Activated CD4-positive, alpha-beta T cell treated with anti-CD3 and anti-CD28 coated beads, Interleukin-2, amount 50 U/mL, for 48 hours (primary cell): ENCODE measurements at regions not wholly inside any gene's neighbourhood (a gene's known extent, or its start where the extent isn't known, plus 50 kb on each side); places are given as distances from the start of the nearest gene placed in this dataset.

Experiments used
- DNase-seq, 2 experiments: peaks; one replicate each; pipeline ENCODE4 v3.0.0-alpha.2; 2020

DNA sequence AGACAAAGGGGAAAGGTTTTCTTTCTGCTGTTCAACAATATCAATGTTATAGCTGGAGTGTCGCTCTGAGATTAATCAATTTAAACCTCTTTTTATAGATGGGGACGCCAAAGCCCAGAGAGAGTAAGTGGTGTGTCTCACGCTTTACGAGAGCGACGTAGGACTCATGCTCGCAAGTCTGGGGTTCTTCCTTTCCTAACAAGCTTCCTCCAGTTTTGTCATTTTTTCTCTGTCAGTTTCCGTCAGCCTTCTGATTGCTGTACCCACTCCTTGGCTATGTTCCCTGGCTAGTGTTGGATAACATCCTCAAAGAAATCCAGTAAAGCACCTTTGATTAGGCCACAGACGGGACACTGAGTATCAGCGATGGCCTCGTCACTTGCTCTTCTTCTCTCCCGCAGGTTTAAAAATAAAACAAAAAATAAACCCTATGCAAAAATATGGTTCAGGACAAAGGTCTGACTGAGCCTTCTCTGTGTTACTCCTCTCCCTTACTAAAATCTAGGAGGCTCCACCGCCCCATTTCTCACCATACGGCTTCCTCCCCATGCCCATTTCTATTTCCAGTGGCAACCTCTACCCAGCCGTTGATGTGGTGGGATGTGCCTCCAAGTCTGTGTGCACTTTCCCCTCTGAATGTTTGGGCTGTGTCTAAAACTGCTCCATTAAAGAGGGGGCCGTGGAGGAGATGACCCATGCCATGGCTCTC lies 172.7 kb upstream of the PARP11 start:
- no peak for DNase-seq

GRCh38 chr12:4044736-4045730 lies 171.8 kb upstream of the PARP11 start:
- no peak for DNase-seq

GRCh38 chr12:4044101-4044500 lies 170.9 kb upstream of the PARP11 start:
- DNase-seq, result no peak

- DNase-seq, result no peak
These were observed 168.1 kb upstream of the PARP11 start for GRCh38 chr12:4041187-4041885.

- no peak for DNase-seq
These were observed 166.7 kb upstream of the PARP11 start for GRCh38 chr12:4039931-4040330.

DNA sequence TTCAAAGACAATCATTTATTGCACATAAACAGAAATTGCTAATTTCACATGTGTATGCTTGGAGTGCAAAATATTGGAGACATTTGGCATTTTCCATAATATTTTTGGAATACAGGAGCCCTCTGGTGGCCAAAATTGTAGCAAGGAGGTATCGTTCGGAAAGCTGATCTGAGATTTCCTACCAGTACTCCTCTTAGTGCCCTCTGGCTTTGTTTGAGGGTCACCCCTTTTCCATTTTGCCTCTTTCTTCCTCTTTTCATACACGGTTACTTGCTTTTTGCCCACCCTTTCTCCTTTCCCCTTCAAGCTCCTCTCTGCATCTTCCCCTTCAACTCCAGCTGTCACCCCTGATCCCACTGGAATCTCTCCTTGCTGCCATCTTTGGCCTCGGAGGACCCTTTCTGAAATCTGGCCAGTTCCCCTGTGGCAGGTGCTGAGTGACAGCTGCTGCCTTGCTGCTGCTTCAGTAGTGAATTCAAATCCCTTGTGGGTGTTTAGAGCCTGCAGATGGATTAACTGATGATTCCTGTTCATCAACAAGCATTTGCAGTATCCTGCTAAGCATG lies 164.6 kb upstream of the PARP11 start:
- no peak for DNase-seq

- DNase-seq, result no peak
These were observed 163.6 kb upstream of the PARP11 start for GRCh38 chr12:4036671-4037271.

DNA sequence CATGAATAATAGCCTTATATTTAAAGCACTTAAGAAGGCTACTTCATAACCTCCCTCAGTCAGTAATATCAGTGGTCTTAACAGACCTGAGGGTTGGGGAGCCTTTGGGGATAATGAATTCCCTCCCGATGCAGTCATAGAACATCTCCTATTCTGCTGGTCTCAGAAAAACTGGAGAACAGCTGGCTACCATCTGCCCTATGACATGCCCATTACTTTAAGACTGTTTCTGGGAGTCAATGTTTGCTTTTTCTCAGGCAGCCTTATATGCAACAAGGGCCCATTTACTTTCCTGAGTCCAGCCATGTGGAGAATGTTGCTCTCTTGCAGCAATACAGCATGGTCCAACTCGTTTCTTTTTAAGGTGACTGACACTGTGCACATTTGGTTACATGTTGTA lies 161.7 kb upstream of the PARP11 start:
- no peak for DNase-seq

DNA sequence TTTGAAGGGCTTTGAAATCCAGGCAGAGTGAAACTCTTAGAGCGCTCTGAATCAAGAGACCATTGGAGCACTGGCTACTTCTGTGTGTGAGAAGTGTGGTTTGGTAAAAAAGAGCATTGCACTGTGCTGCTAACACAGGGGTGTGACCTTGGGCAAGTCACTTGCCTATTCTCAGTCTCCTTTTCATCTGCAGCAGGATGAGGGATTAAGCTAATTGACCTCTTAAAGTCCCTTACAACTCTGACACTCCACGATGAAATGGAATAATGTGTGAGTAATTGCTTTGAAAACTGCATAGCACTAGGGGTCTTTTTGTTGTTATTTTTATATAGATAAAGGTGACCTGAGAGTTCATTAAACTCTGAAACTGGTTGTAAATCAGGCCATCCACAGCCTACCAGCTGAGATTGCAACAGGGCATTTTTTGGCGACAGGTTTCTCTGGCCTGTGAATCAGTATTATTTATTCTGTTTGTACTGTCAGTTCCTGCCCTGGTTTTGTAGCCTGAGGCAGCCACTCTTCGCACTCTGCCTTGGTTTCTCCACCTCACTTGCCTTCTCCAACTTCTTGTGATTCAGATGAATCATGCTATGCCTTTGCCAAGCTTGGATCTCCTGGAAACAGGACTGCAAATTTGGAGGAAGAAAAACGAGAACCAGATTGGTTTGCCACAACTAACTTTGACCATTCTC lies 159.9 kb upstream of the PARP11 start:
- no peak for DNase-seq

DNA sequence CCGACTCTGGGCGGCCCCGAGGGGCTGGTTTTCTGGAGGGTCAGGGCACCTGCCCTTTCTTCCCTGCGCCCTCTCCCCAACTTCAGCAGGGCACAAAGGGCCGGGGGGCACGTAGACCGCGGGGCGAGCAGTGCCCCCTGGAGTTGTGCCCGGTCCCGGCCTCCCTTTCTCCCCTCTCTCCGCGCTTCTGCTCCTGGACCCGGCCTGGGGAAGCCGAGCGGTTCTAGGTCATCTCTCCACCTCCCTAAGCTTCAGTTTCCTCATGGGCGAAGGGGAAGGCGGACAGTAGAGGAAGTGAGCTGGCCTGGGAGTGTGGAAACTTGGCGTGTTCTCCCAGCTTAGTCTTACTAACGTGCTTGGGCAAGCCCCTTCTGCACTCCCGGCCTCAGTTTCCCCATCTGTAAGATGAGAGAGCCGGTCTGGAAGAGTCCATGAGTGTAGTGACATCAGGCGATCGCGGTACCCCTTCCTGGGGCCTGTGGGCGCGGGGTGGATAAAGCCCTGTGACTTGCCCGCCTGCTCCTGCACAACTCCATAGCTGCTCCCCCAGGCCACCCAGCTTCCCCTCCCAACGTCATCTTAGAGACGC lies 158.6 kb upstream of the PARP11 start:
- no peak for DNase-seq

DNA sequence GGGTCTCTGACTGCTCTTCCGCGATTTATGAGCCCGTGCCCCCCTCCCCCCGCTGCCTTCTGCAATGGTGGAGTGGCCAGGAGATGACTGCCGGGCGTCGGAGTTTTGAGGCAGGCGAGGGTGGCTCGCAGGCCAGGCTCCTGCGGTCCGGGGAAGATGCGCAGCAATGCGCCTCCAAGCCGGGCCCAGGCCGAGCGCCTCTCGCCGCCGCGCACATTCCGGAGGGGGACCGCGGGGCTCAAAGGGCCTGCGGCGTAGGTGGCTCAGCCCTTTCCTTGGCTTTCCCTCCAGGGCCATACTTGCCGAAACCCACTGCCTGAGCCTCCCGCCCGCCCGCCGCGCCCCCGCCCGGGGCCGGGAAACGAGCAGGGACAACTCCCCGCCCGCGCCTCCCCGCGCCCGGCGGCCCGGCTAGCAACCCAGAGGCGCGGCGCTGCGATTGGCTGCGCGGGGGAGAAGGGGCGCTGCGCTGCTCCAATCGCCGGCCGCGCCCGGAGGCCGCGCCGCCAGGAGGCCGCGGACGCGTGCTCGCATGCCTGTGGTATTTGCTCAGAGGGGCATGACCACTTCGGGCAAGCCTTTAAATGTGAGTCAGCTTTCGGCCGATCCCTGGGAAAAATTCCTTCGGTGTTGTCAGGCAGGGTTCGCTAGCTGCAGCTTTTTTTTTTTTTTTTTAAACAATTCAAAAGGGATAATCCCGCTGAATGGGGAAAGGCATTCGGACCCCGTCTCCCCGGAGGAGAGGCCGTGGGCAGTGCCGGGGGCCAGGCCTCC lies 157.9 kb upstream of the PARP11 start:
- DNase-seq, result peak; percentile 72 to 78

- peak; percentile 56 to 61 for DNase-seq
These were observed 154.2 kb upstream of the PARP11 start for GRCh38 chr12:4027412-4027811.

- DNase-seq, result no peak
These were observed 153.3 kb upstream of the PARP11 start for GRCh38 chr12:4026517-4026916.

DNA sequence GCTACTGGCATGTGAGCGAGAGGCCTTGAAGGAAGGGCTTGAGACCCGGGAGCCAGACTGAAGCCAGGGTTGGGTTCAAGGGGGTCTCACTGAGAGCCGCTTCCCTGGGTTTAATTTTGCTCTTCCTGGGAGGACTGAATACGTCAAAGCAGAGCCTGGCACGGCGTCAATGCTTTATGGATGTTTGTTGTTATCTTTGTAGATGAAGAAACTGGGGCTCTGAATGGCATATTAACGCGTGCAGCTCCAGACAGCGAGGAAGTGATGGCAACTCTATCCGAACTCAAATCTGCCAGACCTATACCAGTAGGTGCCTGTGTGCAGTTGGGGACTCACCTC lies 152.8 kb upstream of the PARP11 start:
- DNase-seq, result no peak

GRCh38 chr12:4025181-4026019 lies 152.2 kb upstream of the PARP11 start:
- no peak for DNase-seq

DNA sequence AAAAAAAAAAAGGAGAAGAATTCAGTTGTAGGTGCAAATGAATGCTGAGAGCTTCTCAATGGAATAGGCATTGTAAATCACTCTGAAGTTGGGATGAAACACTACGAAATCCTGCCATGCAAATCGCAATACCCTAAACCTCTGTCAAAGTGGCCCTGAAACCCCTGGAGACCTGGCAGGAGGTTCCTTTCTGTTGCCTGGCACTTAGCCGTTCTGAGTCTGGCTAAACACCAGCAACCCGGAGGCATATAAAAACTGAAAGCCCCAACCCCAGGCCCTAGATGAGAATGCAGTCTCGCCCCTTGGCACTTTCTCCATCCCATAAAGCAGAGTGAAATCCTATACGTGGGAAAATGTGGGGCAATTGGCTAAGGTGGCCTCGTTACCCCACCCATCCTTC lies 151.5 kb upstream of the PARP11 start:
- no peak for DNase-seq

GRCh38 chr12:4015225-4016091 lies 142.3 kb upstream of the PARP11 start:
- DNase-seq, result no peak

- DNase-seq, result no peak
These were observed 141.6 kb upstream of the PARP11 start for GRCh38 chr12:4014858-4015224.

DNA sequence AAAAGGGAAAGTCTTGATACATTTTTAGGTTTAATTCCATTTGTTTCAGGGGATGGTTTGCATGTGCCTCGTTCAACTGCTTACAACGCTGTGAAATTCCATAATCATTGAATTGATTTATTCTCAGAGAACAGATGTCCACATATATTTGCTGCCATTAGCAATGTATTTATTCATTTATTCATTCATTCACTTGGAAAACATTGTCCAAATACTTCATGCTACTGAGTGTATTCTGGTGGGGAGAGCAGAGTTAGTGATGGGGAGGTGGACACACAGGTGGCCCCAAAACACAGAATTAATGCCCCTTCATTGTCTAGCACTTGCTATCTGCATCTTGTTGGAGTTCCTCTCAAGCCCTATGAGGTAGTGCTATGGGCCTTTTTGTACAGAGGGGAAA lies 141.2 kb upstream of the PARP11 start:
- DNase-seq, result no peak
